GM21390 (cell line): ENCODE measurements at regions not wholly inside any gene's neighbourhood (a gene's known extent, or its start where the extent isn't known, plus 50 kb on each side); places are given as distances from the start of the nearest gene placed in this dataset.

ENCODE experiments used
- ATAC-seq: cut with Tn5 transposase; IDR thresholded peaks from one replicate; pipeline ENCODE4 v1.9.1; 2021; ENCODE audit not compliant: unreplicated experiment

DNA sequence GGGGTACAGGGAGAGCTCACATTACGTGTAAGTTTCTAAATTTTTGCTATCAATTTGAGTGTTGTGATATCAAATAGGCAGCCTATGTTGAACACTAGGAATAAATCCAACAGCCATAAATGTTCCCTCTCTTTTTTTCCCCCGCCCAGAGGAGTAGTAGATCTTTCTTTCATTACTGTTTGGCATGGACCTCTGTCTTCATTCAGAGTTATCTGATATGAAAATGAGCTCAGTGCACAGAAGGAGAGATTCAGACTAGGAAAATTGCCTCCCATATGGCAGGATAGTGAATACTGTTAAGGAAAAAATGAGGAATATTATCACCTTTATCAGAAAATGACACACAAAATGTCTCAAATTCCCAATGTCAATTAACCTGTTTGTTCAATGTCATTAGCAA is 110.0 kb upstream of the EYS start:
- ATAC-seq: no peak

DNA sequence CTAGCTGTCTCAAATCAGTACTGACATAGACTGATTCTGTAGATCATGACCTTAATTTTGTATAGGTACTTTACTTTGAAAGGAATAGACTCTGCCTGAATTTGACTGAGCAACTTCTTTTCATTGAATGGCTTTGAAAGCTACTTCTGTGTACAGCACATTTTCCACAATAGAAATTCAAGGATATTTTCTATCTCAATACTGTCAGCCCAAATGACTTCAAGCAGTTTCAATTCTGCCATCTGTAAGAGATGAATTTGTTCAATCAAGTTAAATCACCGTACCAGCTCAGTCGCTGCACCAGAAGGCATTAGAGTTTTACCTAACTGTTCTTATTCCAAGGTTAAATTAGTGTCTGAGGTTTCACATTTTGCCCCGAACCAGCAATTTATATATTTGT is 107.0 kb upstream of the EYS start:
- ATAC-seq: no peak

DNA sequence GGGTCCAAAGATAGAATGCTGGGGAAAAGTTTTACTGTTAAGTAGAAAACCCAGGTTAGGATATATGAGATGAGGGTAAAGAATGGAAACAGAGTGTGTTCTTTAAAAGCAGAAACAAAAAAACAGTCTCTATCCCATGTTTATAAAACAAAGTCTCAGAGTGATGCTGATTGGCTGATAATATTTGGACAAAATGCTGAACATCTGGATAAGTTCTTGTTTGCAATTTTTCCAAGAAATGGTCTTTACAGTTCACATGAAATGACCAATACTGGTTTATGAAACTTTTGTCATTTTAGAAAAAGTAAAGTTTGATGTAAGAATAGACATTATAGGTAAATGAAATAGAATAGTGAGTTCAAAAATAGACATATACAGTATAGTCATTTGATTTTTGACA is 96.2 kb upstream of the EYS start:
- ATAC-seq: no peak

DNA sequence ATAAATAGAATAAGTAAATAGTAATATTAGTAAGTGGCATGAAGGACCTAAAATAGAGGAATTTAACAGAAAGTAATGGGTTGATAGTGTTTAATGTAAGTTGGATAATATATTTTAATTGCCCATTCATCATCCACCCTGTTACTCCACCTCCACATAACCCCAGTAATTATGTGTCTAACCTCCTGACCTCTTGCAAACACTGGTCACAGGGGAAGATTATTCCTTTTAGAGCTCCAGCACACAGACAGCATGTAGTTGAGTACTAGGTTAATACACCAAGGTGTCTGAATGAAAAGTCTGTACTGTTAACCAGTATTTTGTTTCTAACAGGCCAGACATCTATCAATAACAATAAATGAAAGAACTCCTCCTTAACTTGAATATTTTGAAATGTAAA is 92.4 kb upstream of the EYS start:
- no peak for ATAC-seq

DNA sequence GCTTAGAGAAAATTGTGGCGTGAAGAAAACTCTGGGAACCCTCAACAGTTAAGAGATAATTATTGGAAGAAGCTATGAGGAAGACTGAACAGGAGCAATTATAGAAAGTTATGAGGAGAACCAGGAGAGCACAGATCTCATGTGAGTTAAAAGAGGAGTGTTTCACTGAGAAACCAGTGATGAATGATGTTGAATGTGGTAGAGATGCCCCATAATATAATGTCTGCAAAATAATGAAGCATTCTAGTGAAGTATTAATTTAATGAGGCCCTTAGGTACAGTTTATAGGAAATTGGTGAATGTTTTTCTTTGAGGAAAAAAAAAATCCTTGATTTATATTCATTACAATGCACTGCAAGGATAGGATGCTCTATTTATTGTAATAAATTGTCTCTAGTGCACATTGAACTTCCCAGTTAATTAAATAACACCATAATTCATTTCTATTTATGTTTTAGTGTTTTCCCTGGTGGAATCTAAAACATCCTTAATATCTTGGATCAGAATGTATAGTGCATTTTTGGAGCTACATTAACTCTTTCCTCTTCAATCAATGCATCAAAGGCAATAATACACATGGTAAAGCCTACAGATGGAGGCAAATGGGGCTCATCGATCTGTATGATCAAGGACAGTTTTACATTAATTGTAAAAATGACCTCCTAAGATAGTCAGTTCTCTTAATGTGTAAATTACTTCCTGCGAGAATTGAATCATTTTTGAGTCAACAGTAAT is 91.4 kb upstream of the EYS start:
- ATAC-seq: no peak

DNA sequence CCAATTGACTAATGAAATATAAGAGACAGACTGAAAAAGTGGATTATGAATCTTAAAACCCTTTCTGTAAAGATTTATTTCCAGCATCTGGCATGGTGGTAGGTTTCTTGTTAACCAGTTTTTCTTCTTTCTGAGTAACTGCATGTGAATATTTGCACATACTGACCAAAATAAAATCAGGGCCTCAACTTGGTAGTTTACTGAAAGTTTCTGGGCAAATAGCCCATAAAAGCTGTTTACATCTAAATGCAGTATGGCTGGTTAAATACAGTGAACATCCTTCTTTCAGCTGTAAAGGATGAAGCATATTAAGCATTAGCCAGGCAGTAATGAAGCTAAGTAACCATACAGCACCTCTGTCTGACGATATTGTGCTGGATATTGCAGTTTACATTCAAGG is 83.6 kb upstream of the EYS start:
- no peak for ATAC-seq

DNA sequence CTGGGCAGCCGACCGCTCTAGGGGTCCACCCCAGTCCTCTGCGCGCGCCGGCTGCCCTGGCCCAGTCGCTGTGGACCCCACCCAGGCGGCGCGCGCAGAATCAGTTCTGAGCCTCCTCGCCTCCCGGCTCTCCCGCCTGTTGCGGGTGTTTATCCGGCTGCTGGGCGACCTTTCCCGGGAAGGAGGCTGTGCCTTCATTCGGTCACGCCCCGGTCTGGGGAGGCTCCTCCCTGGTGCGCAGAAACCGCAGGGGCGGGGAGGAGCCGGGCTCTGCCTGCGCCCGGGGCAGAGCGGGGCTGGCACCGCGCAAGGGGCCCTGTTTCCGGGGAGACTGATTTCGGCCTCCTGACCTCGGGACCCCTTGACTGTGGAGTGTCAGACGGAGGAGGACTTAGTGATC is 80.8 kb upstream of the EYS start:
- no peak for ATAC-seq

DNA sequence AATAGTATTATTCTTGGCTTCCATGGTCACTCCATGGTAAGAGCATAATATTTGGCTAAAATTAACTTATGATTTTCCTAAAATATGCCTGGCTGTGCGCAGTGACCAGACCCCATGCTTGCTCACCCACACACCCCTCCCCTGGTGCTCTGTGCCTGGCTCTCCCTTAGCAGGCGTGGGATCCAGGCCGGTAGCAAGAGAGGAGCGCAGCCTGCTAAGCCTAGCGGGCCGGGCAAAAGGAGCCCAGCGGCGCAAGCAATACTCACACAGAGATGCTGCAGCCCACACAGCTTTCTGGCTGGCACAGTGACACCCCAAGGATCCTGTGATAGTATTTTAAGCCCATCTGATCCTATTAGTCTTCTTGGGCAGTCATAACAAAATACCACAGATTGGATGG is 79.8 kb upstream of the EYS start:
- no peak for ATAC-seq

DNA sequence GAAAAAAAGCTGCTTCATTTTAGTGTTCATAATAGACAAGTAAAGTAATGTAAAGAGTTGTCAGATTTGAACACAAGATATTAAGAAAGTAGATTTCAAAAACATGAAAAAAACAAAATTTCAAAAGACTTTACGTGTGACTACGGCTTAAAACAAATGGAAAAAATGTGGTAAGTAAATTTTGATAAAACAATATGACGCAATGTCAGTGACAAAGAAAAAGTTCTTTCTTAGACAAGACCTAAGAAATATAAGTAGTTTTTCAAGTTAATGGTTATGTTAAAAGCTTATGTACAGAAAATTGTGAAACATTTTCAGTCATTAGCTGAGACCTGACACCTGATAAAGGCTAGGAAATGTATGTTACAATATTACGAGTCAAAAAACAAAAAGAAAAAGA is 73.7 kb upstream of the EYS start:
- ATAC-seq: no peak

DNA sequence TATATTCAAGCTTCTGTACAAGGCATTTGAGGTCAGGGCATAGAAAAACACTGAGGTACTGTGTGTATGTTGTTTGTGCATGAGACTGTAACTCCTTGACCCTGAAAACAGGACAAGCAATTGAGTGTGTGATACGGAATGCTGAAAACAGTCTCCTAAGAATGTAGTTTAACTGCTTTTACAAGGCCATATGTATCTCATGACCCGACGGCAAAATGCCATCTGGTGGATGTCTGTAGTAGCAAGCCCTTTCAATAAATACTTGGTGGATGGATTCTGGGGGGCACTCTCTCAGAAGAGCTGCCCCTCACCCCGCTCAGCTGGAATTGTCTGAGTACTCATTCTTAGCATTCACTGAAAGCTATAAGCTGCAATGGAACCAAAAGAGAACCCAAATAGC is 69.3 kb upstream of the EYS start:
- no peak for ATAC-seq

DNA sequence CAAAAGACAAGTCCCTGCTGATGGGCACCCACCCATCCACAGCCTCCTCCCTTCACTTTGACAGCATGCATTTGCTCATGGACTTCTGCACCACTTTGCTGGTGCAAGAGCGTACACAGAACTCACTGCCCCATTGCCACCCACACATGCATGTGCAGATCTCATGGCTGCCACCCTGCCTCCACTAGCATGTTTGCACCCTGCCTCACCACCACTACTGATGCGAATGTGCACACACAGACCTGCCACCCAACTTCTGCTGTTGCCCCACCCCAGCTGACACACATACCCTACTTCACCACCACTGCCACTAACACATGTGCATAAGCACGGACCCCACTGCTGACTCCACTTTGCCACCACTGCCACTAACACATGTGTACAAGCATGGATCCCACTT is 64.9 kb upstream of the EYS start:
- no peak for ATAC-seq

DNA sequence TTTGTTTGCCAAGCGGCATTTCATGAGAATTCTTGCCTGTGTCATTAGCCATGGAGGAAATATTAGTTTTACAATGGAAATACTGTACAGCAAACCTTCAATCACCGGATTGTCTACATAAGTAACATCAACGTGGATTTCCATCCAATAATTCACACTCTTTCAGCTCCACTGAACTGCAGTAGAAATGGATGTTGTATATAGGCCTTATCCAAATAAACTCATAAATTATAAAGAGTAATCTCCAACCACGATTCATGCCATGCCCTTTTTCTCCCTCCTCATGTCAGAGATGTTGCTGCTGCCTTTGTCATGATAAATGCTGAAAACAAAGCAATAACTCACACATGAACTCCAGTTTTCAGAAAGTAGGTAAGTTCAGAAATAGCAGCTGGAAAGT is 54.9 kb upstream of the EYS start:
- ATAC-seq: no peak

DNA sequence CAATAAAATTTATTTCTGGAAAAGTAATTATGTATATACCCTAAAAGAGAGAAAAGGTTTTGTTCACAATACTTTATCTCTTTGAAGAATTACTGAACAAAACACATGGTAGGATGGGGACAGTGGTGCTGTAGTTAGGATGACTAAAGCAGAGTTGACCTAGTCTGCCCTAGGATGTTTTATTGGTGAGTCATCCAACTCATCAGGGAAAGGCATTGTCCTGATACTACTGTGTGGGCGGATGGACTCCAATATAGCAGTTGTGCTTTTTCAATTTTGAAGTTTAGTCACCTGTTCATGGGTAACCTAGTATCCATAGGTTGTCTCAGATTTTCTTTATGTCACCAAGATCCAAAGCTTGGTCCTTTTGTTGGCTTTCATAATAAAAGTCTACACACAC is 53.3 kb upstream of the EYS start:
- no peak for ATAC-seq
